Neural cell (in vitro differentiated cells): ENCODE measurements at regions not wholly inside any gene's neighbourhood (a gene's known extent, or its start where the extent isn't known, plus 50 kb on each side); places are given as distances from the start of the nearest gene placed in this dataset.

Source experiments
- EP300 ChIP-seq: fragments of 450-650 bp; conservative IDR thresholded peaks from 2 replicates; pipeline ENCODE4 v1.6.1; 2014; ENCODE audit warnings: antibody characterized with exemption, mild to moderate bottlenecking, moderate library complexity; ENCODE audit not compliant: poor library complexity, severe bottlenecking
- RAD21 ChIP-seq: fragments of 450-650 bp; conservative IDR thresholded peaks from 2 replicates; pipeline ENCODE4 v1.6.1; 2014; ENCODE audit warnings: antibody characterized with exemption, mild to moderate bottlenecking, moderate library complexity
- TF ChIP-seq, protein P1 (sequence below): fragments of 450-650 bp; IDR thresholded peaks from 2 replicates; pipeline ENCODE4 v1.5.1; 2014; ENCODE audit warnings: antibody characterized with exemption, mild to moderate bottlenecking, moderate library complexity; ENCODE audit not compliant: poor library complexity, severe bottlenecking

GRCh38 chr17:34006126-34006525, 249.0 kb upstream of the CCL2 start:
- TF ChIP-seq RAD21: no peak
- TF ChIP-seq EP300: no peak
- TF ChIP-seq, protein P1, sequence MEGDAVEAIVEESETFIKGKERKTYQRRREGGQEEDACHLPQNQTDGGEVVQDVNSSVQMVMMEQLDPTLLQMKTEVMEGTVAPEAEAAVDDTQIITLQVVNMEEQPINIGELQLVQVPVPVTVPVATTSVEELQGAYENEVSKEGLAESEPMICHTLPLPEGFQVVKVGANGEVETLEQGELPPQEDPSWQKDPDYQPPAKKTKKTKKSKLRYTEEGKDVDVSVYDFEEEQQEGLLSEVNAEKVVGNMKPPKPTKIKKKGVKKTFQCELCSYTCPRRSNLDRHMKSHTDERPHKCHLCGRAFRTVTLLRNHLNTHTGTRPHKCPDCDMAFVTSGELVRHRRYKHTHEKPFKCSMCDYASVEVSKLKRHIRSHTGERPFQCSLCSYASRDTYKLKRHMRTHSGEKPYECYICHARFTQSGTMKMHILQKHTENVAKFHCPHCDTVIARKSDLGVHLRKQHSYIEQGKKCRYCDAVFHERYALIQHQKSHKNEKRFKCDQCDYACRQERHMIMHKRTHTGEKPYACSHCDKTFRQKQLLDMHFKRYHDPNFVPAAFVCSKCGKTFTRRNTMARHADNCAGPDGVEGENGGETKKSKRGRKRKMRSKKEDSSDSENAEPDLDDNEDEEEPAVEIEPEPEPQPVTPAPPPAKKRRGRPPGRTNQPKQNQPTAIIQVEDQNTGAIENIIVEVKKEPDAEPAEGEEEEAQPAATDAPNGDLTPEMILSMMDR: no peak
